Osteoblast (primary cell): ENCODE measurements at regions not wholly inside any gene's neighbourhood (a gene's known extent, or its start where the extent isn't known, plus 50 kb on each side); places are given as distances from the start of the nearest gene placed in this dataset.

ENCODE experiments used
- DNase-seq: peaks from one replicate; pipeline ENCODE4 v3.0.0; 2011; ENCODE audit warnings: low spot score, mixed read lengths; ENCODE audit not compliant: insufficient read length; ENCODE audit errors: missing footprints
- H2AFZ ChIP-seq: 2 replicates; pipeline ENCODE4 v1.6.0; 2011; ENCODE audit warnings: mild to moderate bottlenecking, low read length
- H3K27ac ChIP-seq: 2 replicates; pipeline ENCODE4 v1.5.1; 2011; ENCODE audit warnings: mild to moderate bottlenecking, low read depth, low read length, moderate library complexity
- H3K27me3 ChIP-seq: 2 replicates; pipeline ENCODE4 v1.6.0; 2012; ENCODE audit warnings: mild to moderate bottlenecking, control low read depth, inconsistent platforms, low read length, moderate library complexity; ENCODE audit not compliant: insufficient read depth
- H3K36me3 ChIP-seq: 2 replicates; pipeline ENCODE4 v1.5.1; 2011; ENCODE audit warnings: mild to moderate bottlenecking, low read length, control low read depth, moderate library complexity; ENCODE audit not compliant: insufficient read depth
- H3K4me1 ChIP-seq: 2 replicates; pipeline ENCODE4 v1.5.1; 2011; ENCODE audit warnings: mild to moderate bottlenecking, low read length, control low read depth, moderate library complexity; ENCODE audit not compliant: insufficient read depth
- H3K4me2 ChIP-seq: 2 replicates; pipeline ENCODE4 v1.6.0; 2011; ENCODE audit warnings: mild to moderate bottlenecking, low read length; ENCODE audit not compliant: insufficient read depth
- H3K4me3 ChIP-seq: fragments of 200-600 bp; sonication (generic); 3 replicates; pipeline ENCODE4 v1.5.1; 2012; ENCODE audit warnings: mild to moderate bottlenecking, low read length, inconsistent platforms; ENCODE audit not compliant: insufficient read depth
- H3K79me2 ChIP-seq: 2 replicates; pipeline ENCODE4 v1.6.0; 2012; ENCODE audit warnings: mild to moderate bottlenecking, low read length, control low read depth, inconsistent platforms; ENCODE audit not compliant: insufficient read depth
- H3K9me3 ChIP-seq: 2 replicates; pipeline ENCODE4 v1.5.1; 2011; ENCODE audit warnings: low read depth, low read length, control low read depth
- H4K20me1 ChIP-seq: 2 replicates; pipeline ENCODE4 v1.6.0; 2012; ENCODE audit warnings: mild to moderate bottlenecking, low read length, control low read depth; ENCODE audit not compliant: insufficient read depth
- TF ChIP-seq, protein P1 (sequence below): IDR thresholded peaks from 2 replicates; pipeline ENCODE4 v1.5.1; 2011; ENCODE audit warnings: mild to moderate bottlenecking, low read depth, low read length, moderate library complexity; ENCODE audit errors: extremely low read depth

DNA sequence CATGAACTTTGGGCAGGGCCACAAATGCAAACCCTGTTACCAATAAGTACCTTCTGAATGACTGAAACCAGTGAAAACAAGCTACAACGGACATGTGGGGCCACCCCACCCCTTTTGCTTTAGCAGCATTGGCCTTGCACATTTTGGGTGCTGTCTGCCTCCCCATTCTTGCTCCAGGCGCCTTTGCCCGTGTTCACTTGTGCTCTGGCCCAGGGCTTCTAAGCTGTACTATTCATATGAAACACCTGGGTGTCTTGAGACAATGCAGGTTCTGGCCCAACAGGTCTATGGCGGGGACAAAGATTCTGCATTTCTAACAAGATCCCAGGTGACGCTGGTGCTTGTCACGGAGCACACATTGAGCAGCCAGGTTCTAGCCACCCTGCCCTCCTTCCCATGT, 96.5 kb upstream of the SDK1 start:
- Histone ChIP-seq H3K4me3 (no peak overlapping the region), H3K4me2 (no peak overlapping the region), H3K4me1 (no peaks in the 10 kb centered on the region), H3K9me3 (no peaks in the 10 kb centered on the region), H3K27ac (no peak overlapping the region), H2AFZ (no peak overlapping the region), H3K36me3 (no peaks in the 10 kb centered on the region), H3K27me3 (no peaks in the 10 kb centered on the region), H3K79me2 (no peaks in the 10 kb centered on the region), H4K20me1 (no peaks in the 10 kb centered on the region)
- TF ChIP-seq, protein P1, sequence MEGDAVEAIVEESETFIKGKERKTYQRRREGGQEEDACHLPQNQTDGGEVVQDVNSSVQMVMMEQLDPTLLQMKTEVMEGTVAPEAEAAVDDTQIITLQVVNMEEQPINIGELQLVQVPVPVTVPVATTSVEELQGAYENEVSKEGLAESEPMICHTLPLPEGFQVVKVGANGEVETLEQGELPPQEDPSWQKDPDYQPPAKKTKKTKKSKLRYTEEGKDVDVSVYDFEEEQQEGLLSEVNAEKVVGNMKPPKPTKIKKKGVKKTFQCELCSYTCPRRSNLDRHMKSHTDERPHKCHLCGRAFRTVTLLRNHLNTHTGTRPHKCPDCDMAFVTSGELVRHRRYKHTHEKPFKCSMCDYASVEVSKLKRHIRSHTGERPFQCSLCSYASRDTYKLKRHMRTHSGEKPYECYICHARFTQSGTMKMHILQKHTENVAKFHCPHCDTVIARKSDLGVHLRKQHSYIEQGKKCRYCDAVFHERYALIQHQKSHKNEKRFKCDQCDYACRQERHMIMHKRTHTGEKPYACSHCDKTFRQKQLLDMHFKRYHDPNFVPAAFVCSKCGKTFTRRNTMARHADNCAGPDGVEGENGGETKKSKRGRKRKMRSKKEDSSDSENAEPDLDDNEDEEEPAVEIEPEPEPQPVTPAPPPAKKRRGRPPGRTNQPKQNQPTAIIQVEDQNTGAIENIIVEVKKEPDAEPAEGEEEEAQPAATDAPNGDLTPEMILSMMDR, result no peak
- DNase-seq, result no peak

DNA sequence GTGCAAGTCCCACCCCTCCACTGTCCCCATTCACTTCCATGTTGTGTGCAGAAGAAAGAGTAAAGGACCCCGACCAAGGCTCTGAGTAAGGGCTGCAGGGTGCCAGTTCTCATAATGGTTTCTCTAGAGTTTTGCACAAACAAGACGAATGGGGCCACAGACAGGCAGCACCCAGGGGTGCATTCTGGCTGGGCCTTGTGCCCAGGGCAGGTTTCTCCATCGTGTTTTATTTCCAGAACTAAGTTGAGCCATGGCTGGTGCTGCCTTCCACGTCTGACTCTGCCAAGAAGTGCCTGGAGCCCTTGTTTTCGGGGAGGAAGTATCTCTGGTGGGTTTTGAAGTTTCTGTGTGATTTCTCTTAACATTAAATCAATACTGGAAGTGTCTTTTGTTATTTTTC, 95.0 kb upstream of the SDK1 start:
- no peak overlapping the region for H3K4me3 ChIP-seq
- no peaks in the 10 kb centered on the region for H3K27me3 ChIP-seq
- H3K4me1 ChIP-seq, result no peaks in the 10 kb centered on the region
- H3K27ac ChIP-seq, result no peak overlapping the region
- TF ChIP-seq, protein P1, result no peak
- no peaks in the 10 kb centered on the region for H3K36me3 ChIP-seq
- no peak overlapping the region for H2AFZ ChIP-seq
- H4K20me1 ChIP-seq, result no peaks in the 10 kb centered on the region
- DNase-seq, result no peak
- no peaks in the 10 kb centered on the region for H3K9me3 ChIP-seq
- no peaks in the 10 kb centered on the region for H3K79me2 ChIP-seq
- no peak overlapping the region for H3K4me2 ChIP-seq

DNA sequence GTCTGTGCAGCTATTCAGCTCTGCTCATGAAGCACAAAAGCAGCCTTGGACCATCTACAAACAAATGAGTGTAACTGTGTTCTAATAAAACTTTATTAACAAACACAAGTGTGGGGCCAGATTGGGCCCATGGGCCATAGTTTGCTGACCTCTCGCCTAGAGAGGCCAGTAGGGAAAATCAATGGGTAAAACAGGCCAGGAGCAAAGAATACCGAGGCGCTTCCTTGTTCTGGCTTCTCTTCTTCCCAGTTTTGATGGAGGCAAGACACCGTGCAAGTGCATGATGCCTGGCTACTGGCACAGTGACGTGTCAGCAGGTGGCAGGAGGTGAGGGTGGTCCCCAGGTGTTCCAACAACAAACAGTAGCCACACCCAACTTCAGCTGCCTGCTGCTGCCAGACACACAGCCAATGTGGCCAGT, 94.3 kb upstream of the SDK1 start:
- no peaks in the 10 kb centered on the region for H3K27me3 ChIP-seq
- H4K20me1 ChIP-seq, result no peaks in the 10 kb centered on the region
- no peak overlapping the region for H3K4me3 ChIP-seq
- TF ChIP-seq, protein P1, result no peak
- H3K36me3 ChIP-seq, result no peaks in the 10 kb centered on the region
- no peaks in the 10 kb centered on the region for H3K9me3 ChIP-seq
- no peak overlapping the region for H2AFZ ChIP-seq
- no peaks in the 10 kb centered on the region for H3K4me1 ChIP-seq
- DNase-seq, result no peak
- no peaks in the 10 kb centered on the region for H3K79me2 ChIP-seq
- no peak overlapping the region for H3K4me2 ChIP-seq
- no peak overlapping the region for H3K27ac ChIP-seq

DNA sequence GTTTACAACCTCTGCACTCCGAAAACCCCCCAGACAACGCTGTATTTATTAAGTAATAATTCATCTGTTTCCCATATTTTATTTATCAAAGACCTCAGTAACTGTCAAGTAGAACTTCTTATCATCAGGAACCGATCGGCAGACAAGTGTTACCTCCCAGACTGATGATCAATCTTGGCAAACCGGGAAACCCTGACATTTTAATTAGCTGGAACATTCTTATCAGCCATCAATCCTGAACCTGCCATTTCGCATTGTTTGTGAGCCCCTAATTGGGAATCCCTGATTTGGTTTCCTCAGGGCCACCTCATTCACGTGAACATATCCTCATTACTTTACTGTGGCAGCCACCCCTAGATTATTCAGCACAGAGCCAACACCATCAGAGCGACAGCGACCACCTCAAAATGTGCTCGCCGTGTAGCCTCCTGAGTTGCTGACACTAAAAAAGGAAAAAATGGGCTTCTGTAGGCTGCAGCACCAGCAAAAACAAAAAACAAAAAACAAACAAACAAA, 93.6 kb upstream of the SDK1 start:
- no peaks in the 10 kb centered on the region for H4K20me1 ChIP-seq
- H3K9me3 ChIP-seq, result no peaks in the 10 kb centered on the region
- no peaks in the 10 kb centered on the region for H3K4me1 ChIP-seq
- H3K36me3 ChIP-seq, result no peaks in the 10 kb centered on the region
- no peaks in the 10 kb centered on the region for H3K79me2 ChIP-seq
- TF ChIP-seq, protein P1, result no peak
- H3K4me2 ChIP-seq, result no peak overlapping the region
- H3K27me3 ChIP-seq, result no peaks in the 10 kb centered on the region
- H3K4me3 ChIP-seq, result no peak overlapping the region
- no peak overlapping the region for H3K27ac ChIP-seq
- no peak overlapping the region for H2AFZ ChIP-seq
- peak; percentile 49 for DNase-seq
